K562 (cell line): ENCODE measurements at regions not wholly inside any gene's neighbourhood (a gene's known extent, or its start where the extent isn't known, plus 50 kb on each side); places are given as distances from the start of the nearest gene placed in this dataset.

Source experiments
- ATAC-seq: fragments of 200-7000 bp; cut with Tn5 transposase; 3 replicates; pipeline ENCODE4 v1.9.1; 2020; ENCODE audit warnings: moderate library complexity
- BruUV-seq: library from RNA; stranded (reverse); fragments of 400-500 nt; replicated peaks from 2 replicates; lab custom pipeline; 2021; lab: Mats Ljungman, UMichigan
- CTCF ChIA-PET: fragments of 300-600 bp; formaldehyde crosslinking; extraction: SDS; loops from one replicate; lab custom pipeline; 2021; ENCODE audit warnings: low intra/inter-chr PET ratio; lab: Yijun Ruan, JAX
- POLR2A ChIA-PET: fragments of 300-600, 350-650 bp; sonication (Branson Sonifier 250); formaldehyde crosslinking; extraction: SDS; loops from one replicate; lab custom pipeline; 2021; ENCODE audit warnings: antibody characterized with exemption, inconsistent platforms; lab: Yijun Ruan, JAX
- DNase-seq, 4 experiments: peaks; one replicate each; pipeline versions ENCODE4 v3.0.0 to v3.0.0-alpha.2; 2011 to 2018; ENCODE audit warnings: low spot score in 3 of 4, mixed read lengths in 3 of 4; ENCODE audit errors: extremely low read depth in 1 of 4
- FAIRE-seq: peaks from 2 replicates; lab custom pipeline; 2011; peaks lifted over from hg19 to GRCh38; lab: Jason Lieb, UNC
- H2AFZ ChIP-seq: 2 replicates; pipeline ENCODE4 v1.6.0; 2011; ENCODE audit warnings: low read depth, low read length, control low read depth, inconsistent platforms
- H3K27ac ChIP-seq: fragments of 200-600 bp; 3 replicates; pipeline ENCODE4 v1.8.0; 2011; ENCODE audit warnings: low read depth, mild to moderate bottlenecking, control low read depth, inconsistent platforms, low read length, moderate library complexity, mixed read lengths; ENCODE audit errors: extremely low read depth
- H3K27me3 ChIP-seq, 2 experiments: fragments of 300-600 bp in 1 of 2; 2 replicates in 1 of 2; 3 replicates in 1 of 2; pipeline versions ENCODE4 v1.6.0 to v1.8.0; 2011; ENCODE audit warnings: inconsistent platforms in 2 of 2, low read length in 2 of 2, mild to moderate bottlenecking in 1 of 2, mixed read lengths in 1 of 2, moderate library complexity in 1 of 2; ENCODE audit not compliant: control insufficient read depth in 2 of 2, insufficient read depth in 2 of 2
- H3K36me3 ChIP-seq: fragments of 300-600 bp; 3 replicates; pipeline ENCODE4 v1.8.0; 2011; ENCODE audit warnings: mild to moderate bottlenecking, low read length, inconsistent platforms; ENCODE audit not compliant: control insufficient read depth, insufficient read depth
- H3K4me1 ChIP-seq, 2 experiments: fragments of 200-600 bp in 1 of 2; replicated peaks in 1 of 2; 2 replicates in 1 of 2; 3 replicates in 1 of 2; pipeline versions ENCODE4 v1.5.1 to v1.8.0; 2011; ENCODE audit warnings: inconsistent platforms in 2 of 2, low read length in 2 of 2, mild to moderate bottlenecking in 1 of 2, mixed read lengths in 1 of 2, moderate library complexity in 1 of 2; ENCODE audit not compliant: control insufficient read depth in 2 of 2, insufficient read depth in 2 of 2
- H3K4me2 ChIP-seq: 2 replicates; pipeline ENCODE4 v1.6.1; 2011; ENCODE audit warnings: low read length, control low read depth, inconsistent platforms, mixed read lengths; ENCODE audit not compliant: insufficient read depth
- H3K4me3 ChIP-seq: fragments of 200-600 bp; sonication (generic), shearing (Covaris generic); 2 replicates; pipeline ENCODE4 v1.5.1; 2016; ENCODE audit warnings: control low read depth, inconsistent platforms
- H3K79me2 ChIP-seq: fragments of 200-600 bp; 3 replicates; pipeline ENCODE4 v1.8.0; 2011; ENCODE audit warnings: low read length, inconsistent platforms; ENCODE audit not compliant: control insufficient read depth, insufficient read depth
- H3K9ac ChIP-seq, 2 experiments: 2 replicates each; pipeline versions ENCODE4 v1.6.0 to v1.6.1; 2011; ENCODE audit warnings: low read depth in 2 of 2, low read length in 2 of 2, control low read depth in 1 of 2, inconsistent platforms in 1 of 2, mild to moderate bottlenecking in 1 of 2, mixed read lengths in 1 of 2; ENCODE audit not compliant: insufficient read depth in 1 of 2
- H3K9me1 ChIP-seq: one replicate; pipeline ENCODE4 v1.6.0; 2011; ENCODE audit warnings: inconsistent platforms, mild to moderate bottlenecking, low read length, moderate library complexity; ENCODE audit not compliant: control insufficient read depth, insufficient read depth
- H3K9me3 ChIP-seq: replicated peaks from 2 replicates; pipeline ENCODE4 v1.5.1; 2011; ENCODE audit warnings: low read depth, low read length, inconsistent platforms; ENCODE audit not compliant: control insufficient read depth, insufficient read depth
- H4K20me1 ChIP-seq: replicated peaks from 2 replicates; pipeline ENCODE4 v1.6.1; 2011; ENCODE audit warnings: low read length, inconsistent platforms, mixed read lengths; ENCODE audit not compliant: control insufficient read depth, insufficient read depth
- CEBPB ChIP-seq: fragments of 450-650 bp; IDR thresholded peaks from 2 replicates; pipeline ENCODE4 v1.6.1; 2016; ENCODE audit warnings: missing genetic modification characterization, missing compliant biosample characterization
- CEBPG ChIP-seq, 3 experiments: fragments of 200-800 bp in 1 of 3; sonication (Bioruptor generic) in 1 of 3; sonication (generic) in 1 of 3; formaldehyde crosslinking in 1 of 3; IDR thresholded peaks in 2 of 3; conservative IDR thresholded peaks in 1 of 3; 2 replicates each; pipeline versions ENCODE4 v1.6.1 to v1.8.0; 2016 to 2022; ENCODE audit warnings: missing compliant biosample characterization in 2 of 3, missing genetic modification characterization in 2 of 3, mild to moderate bottlenecking in 1 of 3, missing genetic modification reagents in 1 of 3
- CTBP1 ChIP-seq: fragments of 450-650 bp; IDR thresholded peaks from 2 replicates; pipeline ENCODE4 v1.6.1; 2016; ENCODE audit warnings: borderline replicate concordance
- FOXP1 ChIP-seq: sonication (generic); formaldehyde crosslinking; IDR thresholded peaks from 2 replicates; pipeline ENCODE4 v1.8.0; 2022; ENCODE audit warnings: mild to moderate bottlenecking, missing genetic modification reagents
- NFATC3 ChIP-seq: fragments of 450-650 bp; IDR thresholded peaks from 2 replicates; pipeline ENCODE4 v1.6.1; 2017; ENCODE audit warnings: mild to moderate bottlenecking
- NR2F6 ChIP-seq: fragments of 450-650 bp; formaldehyde crosslinking; IDR thresholded peaks from 2 replicates; pipeline ENCODE4 v1.4.0; 2020; ENCODE audit warnings: mild to moderate bottlenecking
- PKNOX1 ChIP-seq: fragments of 450-650 bp; IDR thresholded peaks from 2 replicates; pipeline ENCODE4 v1.6.1; 2016
- PRDM10 ChIP-seq: fragments of 450-650 bp; IDR thresholded peaks from 2 replicates; pipeline ENCODE4 v1.6.1; 2018; ENCODE audit not compliant: partially characterized antibody
- ZNF584 ChIP-seq: fragments of 200-800 bp; sonication (Bioruptor generic); IDR thresholded peaks from 2 replicates; pipeline ENCODE4 v1.6.1; 2016; ENCODE audit warnings: low read depth, mild to moderate bottlenecking, missing genetic modification characterization, missing compliant biosample characterization
- WGBS: fragments of 100-300 bp; shearing (Covaris generic); methylation state at CpG from one replicate; pipeline ENCODE4 v1.1.6; 2016; ENCODE audit warnings: low coverage, mixed read lengths; ENCODE audit not compliant: insufficient coverage; ENCODE audit errors: missing lambda C conversion rate; 5-methylcytosine and 5-hydroxymethylcytosine counted together
- in situ Hi-C: fragments of 300-500 bp; cut with MboI; formaldehyde crosslinking; loops from 4 replicates; pipeline ENCODE4 v1.15.0; 2018; ENCODE audit warnings: inconsistent platforms, mixed read lengths
- intact Hi-C: fragments of 100-400 bp; cut with micrococcal nuclease; formaldehyde crosslinking; loops from 2 replicates; pipeline ENCODE4 v1.14.2; 2022

- ATAC-seq: no peak
- H3K79me2 ChIP-seq: no peaks in the 10 kb centered on the region
- H3K27ac ChIP-seq: no peak overlapping the region
- POLR2A ChIA-PET: no interaction called here
- H3K27me3 ChIP-seq: peaks cover 0 to 2% of the 10 kb centered on the region in 2 experiments; a peak in 1 of 5 replicates
- 2% methylated on average over 2 of the region's 2 CpGs for WGBS
- TF ChIP-seq PKNOX1 (no peak), CEBPB (tag) (peak; percentile 81), CEBPG (CRISPR knock-in tag; IDR thresholded peaks at IDR 0.05) (no peak), CEBPG (tag; conservative IDR thresholded peaks at IDR 0.05 in 1 of 2, IDR thresholded peaks at IDR 0.05 in 1 of 2) (peak; percentile 53 to 93), FOXP1 (no peak), PRDM10 (no peak), ZNF584 (CRISPR knock-in tag) (no peak), NR2F6 (CRISPR knock-in tag) (no peak), NFATC3 (no peak), CTBP1 (no peak)
- TF ChIP-seq, all 486 proteins: peak for 2
- intact Hi-C loops: no loop called here
- Histone ChIP-seq H3K9ac (no peak overlapping the region), H3K36me3 (no peaks in the 10 kb centered on the region), H3K4me1 (no peaks in the 10 kb centered on the region), H4K20me1 (no peaks in the 10 kb centered on the region), H2AFZ (no peak overlapping the region), H3K4me2 (no peak overlapping the region), H3K9me3 (no peaks in the 10 kb centered on the region), H3K4me3 (no peak overlapping the region), H3K9me1 (no peaks in the 10 kb centered on the region)
- CTCF ChIA-PET: no interaction called here
- in situ Hi-C loops: no loop called here
- no TSS peak for BruUV-seq
- FAIRE-seq (no peak), DNase-seq (no peak)
Observed at GRCh38 chr7:142592231-142592630, 157.0 kb upstream of the PRSS1 start.
